ENCODE measurements at regions not wholly inside any gene's neighbourhood (a gene's known extent, or its start where the extent isn't known, plus 50 kb on each side); places are given as distances from the start of the nearest gene placed in this dataset.

DNA sequence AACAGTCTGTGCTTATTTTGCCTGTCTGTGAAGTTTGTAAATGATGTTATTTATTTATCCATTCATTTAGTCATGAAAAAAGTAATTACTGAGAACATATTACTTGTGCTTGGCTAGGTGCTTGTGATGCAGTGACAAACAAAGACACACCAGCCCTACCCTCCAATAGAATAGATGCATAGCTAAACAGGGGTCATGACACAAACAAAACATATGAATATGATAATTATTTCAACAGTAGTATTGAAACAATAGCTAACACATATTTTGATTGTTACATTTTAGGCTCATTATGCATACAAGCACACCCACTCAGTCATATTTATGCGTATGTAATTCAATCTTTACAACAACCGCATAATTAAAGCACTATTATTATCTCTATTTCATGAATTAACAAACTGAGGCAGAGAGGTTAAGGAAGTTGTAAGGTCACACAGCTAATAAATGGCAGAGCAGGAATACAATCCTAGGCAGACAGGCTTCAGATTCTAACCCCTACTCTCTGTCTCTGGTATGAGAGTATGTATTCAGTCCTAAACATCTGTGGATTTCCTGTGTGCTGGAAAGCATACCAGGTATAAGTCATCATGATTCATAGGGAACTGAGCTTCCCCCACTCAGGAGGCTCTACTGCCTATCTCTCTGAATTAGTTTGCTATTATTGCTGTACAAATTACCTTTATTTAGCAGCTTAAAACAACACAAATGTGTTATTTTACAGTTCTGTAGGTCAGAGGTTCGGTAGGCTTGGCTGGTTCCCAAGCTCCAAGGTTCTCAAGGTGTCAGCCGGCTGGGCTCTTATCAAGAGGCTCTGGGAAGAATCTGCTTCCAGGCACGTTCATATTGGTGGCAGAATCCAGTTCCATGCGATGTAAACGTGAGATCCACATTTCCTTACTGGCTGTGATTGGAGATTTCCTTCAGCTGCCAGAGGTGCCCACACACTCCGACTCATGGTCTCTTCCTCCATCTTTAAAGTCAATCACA is 509.4 kb downstream of the GALC start:
- SMC1A ChIA-PET (ENCODE audit: uncharacterized antibody, unreplicated experiment): no interaction called here
- intact Hi-C loops (cut with micrococcal nuclease; ENCODE audit: unreplicated experiment) (no loop called here), in situ Hi-C loops (cut with MboI) (no loop called here)
- RAD21 ChIA-PET (ENCODE audit: unreplicated experiment): no interaction called here
- WGBS (ENCODE audit: insufficient coverage, insufficient replicate concordance, low lambda C conversion rate, missing lambda C conversion rate): 30% methylated on average over 8 of the region's 8 CpGs
- no peaks in the 10 kb centered on the region for H3K9me3 ChIP-seq (replicated peaks; ENCODE audit: control insufficient read depth, insufficient read depth, low read length)
- no peak overlapping the region for H3K9ac ChIP-seq (ENCODE audit: control insufficient read depth, insufficient read depth, low read length)
- H2AFZ ChIP-seq (ENCODE audit: control insufficient read depth, low read depth, low read length): no peak overlapping the region
- H3K79me2 ChIP-seq (ENCODE audit: control insufficient read depth, insufficient read depth, low read length): no peaks in the 10 kb centered on the region
- H3K4me1 ChIP-seq (ENCODE audit: control insufficient read depth, insufficient read depth, low read length): no peaks in the 10 kb centered on the region
- H3K36me3 ChIP-seq (ENCODE audit: control insufficient read depth in 2 of 2, insufficient read depth in 2 of 2, low read length in 1 of 2): no peaks in the 10 kb centered on the region
- peak; percentile 49 for FAIRE-seq
- CTCF ChIA-PET: no interaction called here
- no peak for DNase-seq (ENCODE audit: low read depth, low spot score)
- H3K4me3 ChIP-seq: no peak overlapping the region
- TF ChIP-seq, protein P1, sequence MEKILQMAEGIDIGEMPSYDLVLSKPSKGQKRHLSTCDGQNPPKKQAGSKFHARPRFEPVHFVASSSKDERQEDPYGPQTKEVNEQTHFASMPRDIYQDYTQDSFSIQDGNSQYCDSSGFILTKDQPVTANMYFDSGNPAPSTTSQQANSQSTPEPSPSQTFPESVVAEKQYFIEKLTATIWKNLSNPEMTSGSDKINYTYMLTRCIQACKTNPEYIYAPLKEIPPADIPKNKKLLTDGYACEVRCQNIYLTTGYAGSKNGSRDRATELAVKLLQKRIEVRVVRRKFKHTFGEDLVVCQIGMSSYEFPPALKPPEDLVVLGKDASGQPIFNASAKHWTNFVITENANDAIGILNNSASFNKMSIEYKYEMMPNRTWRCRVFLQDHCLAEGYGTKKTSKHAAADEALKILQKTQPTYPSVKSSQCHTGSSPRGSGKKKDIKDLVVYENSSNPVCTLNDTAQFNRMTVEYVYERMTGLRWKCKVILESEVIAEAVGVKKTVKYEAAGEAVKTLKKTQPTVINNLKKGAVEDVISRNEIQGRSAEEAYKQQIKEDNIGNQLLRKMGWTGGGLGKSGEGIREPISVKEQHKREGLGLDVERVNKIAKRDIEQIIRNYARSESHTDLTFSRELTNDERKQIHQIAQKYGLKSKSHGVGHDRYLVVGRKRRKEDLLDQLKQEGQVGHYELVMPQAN (conservative IDR thresholded peaks at IDR 0.05): no peak
- TF ChIP-seq MYC (IDR thresholded peaks at IDR 0.05; ENCODE audit: insufficient read depth, insufficient read length, insufficient replicate concordance, low read length, severe bottlenecking) (no peak), SMARCA5 (IDR thresholded peaks at IDR 0.05) (no peak), SIN3A (IDR thresholded peaks at IDR 0.05; ENCODE audit: low read depth, low read length) (no peak), NFYB (IDR thresholded peaks at IDR 0.05; ENCODE audit: insufficient read depth, low read depth, low read length) (no peak), RELB (IDR thresholded peaks at IDR 0.05; ENCODE audit: low read depth) (no peak), HDAC6 (IDR thresholded peaks at IDR 0.05; ENCODE audit: unreplicated experiment) (no peak), E4F1 (IDR thresholded peaks at IDR 0.05; ENCODE audit: borderline replicate concordance, partially characterized antibody) (no peak), MEF2A (IDR thresholded peaks at IDR 0.05; ENCODE audit: insufficient read depth, low read depth, low read length) (no peak), GABPA (IDR thresholded peaks at IDR 0.05; ENCODE audit: low read depth) (no peak)
- H4K20me1 ChIP-seq (ENCODE audit: control insufficient read depth, insufficient read depth): no peaks in the 10 kb centered on the region
- H3K27ac ChIP-seq (ENCODE audit: control insufficient read depth, insufficient read depth): no peak overlapping the region
- no peak overlapping the region for H3K4me2 ChIP-seq (ENCODE audit: control insufficient read depth, insufficient read depth)
- H3K27me3 ChIP-seq (replicated peaks in 1 of 2; ENCODE audit: control insufficient read depth in 2 of 2, insufficient read depth in 2 of 2, low read length in 1 of 2): no peaks in the 10 kb centered on the region
- ATAC-seq: no peak
- BruUV-seq (replicated peaks): no TSS peak
- POLR2A ChIA-PET: no interaction called here
